CD4-positive, alpha-beta T cell (primary cell): ENCODE measurements at regions not wholly inside any gene's neighbourhood (a gene's known extent, or its start where the extent isn't known, plus 50 kb on each side); places are given as distances from the start of the nearest gene placed in this dataset.

Source experiments
- ATAC-seq: fragments of 200-7000 bp; cut with Tn5 transposase; one replicate; pipeline ENCODE4 v1.10.0; 2022; ENCODE audit warnings: mild to moderate bottlenecking; ENCODE audit not compliant: poor library complexity
- CTCF ChIA-PET: fragments of 350-600 bp; sonication (Branson Sonifier 250); formaldehyde crosslinking; loops from one replicate; lab custom pipeline; 2021; ENCODE audit warnings: antibody characterized with exemption, inconsistent platforms; lab: Charles Lee
- POLR2A ChIA-PET: fragments of 350-600 bp; sonication (Branson Sonifier 250); formaldehyde crosslinking; loops from one replicate; lab custom pipeline; 2021; ENCODE audit warnings: antibody characterized with exemption, inconsistent platforms; lab: Charles Lee
- DNase-seq, 14 experiments: peaks; one replicate each; pipeline ENCODE4 v3.0.0-alpha.2; 2013 to 2020; ENCODE audit warnings: mixed read lengths in 2 of 14
- H3K27ac ChIP-seq, 2 donors: one replicate each; pipeline versions ENCODE4 v1.5.1 to v1.7.0; 2013; ENCODE audit warnings: low read length in 2 of 2, low read depth in 1 of 2, mild to moderate bottlenecking in 1 of 2
- H3K27me3 ChIP-seq, 2 experiments: 1 replicate in 1 of 2; 2 replicates in 1 of 2; pipeline versions ENCODE4 v1.6.1 to v1.7.0; 2013; ENCODE audit warnings: low read length in 2 of 2, control low read depth in 1 of 2, mild to moderate bottlenecking in 1 of 2, moderate library complexity in 1 of 2; ENCODE audit not compliant: insufficient read depth in 2 of 2, control insufficient read depth in 1 of 2
- H3K36me3 ChIP-seq: one replicate; pipeline ENCODE4 v1.6.1; 2013; ENCODE audit warnings: low read length, control low read depth; ENCODE audit not compliant: insufficient read depth
- H3K4me1 ChIP-seq: one replicate; pipeline ENCODE4 v1.6.1; 2013; ENCODE audit warnings: low read length, control low read depth; ENCODE audit not compliant: insufficient read depth
- H3K4me3 ChIP-seq: one replicate; pipeline ENCODE4 v1.5.1; 2013; ENCODE audit warnings: mild to moderate bottlenecking, low read length, moderate library complexity
- H3K9me3 ChIP-seq, 2 experiments: 1 replicate in 1 of 2; 2 replicates in 1 of 2; pipeline versions ENCODE4 v1.6.1 to v1.7.0; 2013; ENCODE audit warnings: low read length in 2 of 2, mild to moderate bottlenecking in 2 of 2, control low read depth in 1 of 2, moderate library complexity in 1 of 2; ENCODE audit not compliant: control insufficient read depth in 1 of 2, insufficient read depth in 1 of 2
- H3K27ac Mint-ChIP-seq: one replicate; pipeline ENCODE4 v1.8.0; 2020; ENCODE audit warnings: mixed read lengths
- H3K27me3 Mint-ChIP-seq: one replicate; pipeline ENCODE4 v1.8.0; 2021; ENCODE audit warnings: mixed read lengths
- H3K36me3 Mint-ChIP-seq: one replicate; pipeline ENCODE4 v1.8.0; 2021; ENCODE audit warnings: low read depth, mixed read lengths
- H3K4me1 Mint-ChIP-seq: one replicate; pipeline ENCODE4 v1.8.0; 2021; ENCODE audit warnings: low read depth, mixed read lengths
- H3K4me3 Mint-ChIP-seq: one replicate; pipeline ENCODE4 v1.8.0; 2020; ENCODE audit warnings: mild to moderate bottlenecking, mixed read lengths
- H3K9me3 Mint-ChIP-seq: one replicate; pipeline ENCODE4 v1.8.0; 2020; ENCODE audit warnings: mixed read lengths
- intact Hi-C, 2 experiments: fragments of 100-400 bp; cut with DNase I in 1 of 2; cut with micrococcal nuclease in 1 of 2; formaldehyde crosslinking; loops; one replicate each; pipeline versions ENCODE4 v1.15.1 to v1.9.0; 2023 to 2025; cut with DNase I, micrococcal nuclease
- TF ChIP-seq, protein P1 (sequence below): fragments of 200-600 bp; IDR thresholded peaks from one replicate; pipeline ENCODE4 v1.8.0; 2022; ENCODE audit warnings: antibody characterized with exemption, mild to moderate bottlenecking

GRCh38 chr7:32681174-32681518 is 185.9 kb downstream of the AVL9 start:
- Histone ChIP-seq H3K27ac (no peak overlapping the region), H3K4me1 (no peaks in the 10 kb centered on the region), H3K27me3 (peaks cover 0 to 3% of the 10 kb centered on the region in 2 experiments), H3K9me3 (no peaks in the 10 kb centered on the region), H3K36me3 (no peaks in the 10 kb centered on the region), H3K4me3 (no peak overlapping the region)
- no peaks in the 10 kb centered on the region for H3K36me3 Mint-ChIP-seq
- intact Hi-C loops = no loop called here
- TF ChIP-seq, protein P1, sequence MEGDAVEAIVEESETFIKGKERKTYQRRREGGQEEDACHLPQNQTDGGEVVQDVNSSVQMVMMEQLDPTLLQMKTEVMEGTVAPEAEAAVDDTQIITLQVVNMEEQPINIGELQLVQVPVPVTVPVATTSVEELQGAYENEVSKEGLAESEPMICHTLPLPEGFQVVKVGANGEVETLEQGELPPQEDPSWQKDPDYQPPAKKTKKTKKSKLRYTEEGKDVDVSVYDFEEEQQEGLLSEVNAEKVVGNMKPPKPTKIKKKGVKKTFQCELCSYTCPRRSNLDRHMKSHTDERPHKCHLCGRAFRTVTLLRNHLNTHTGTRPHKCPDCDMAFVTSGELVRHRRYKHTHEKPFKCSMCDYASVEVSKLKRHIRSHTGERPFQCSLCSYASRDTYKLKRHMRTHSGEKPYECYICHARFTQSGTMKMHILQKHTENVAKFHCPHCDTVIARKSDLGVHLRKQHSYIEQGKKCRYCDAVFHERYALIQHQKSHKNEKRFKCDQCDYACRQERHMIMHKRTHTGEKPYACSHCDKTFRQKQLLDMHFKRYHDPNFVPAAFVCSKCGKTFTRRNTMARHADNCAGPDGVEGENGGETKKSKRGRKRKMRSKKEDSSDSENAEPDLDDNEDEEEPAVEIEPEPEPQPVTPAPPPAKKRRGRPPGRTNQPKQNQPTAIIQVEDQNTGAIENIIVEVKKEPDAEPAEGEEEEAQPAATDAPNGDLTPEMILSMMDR = no peak
- no peak for ATAC-seq
- DNase-seq = no peak
- no peaks in the 10 kb centered on the region for H3K4me1 Mint-ChIP-seq
- no peak overlapping the region for H3K4me3 Mint-ChIP-seq
- H3K27ac Mint-ChIP-seq = no peak overlapping the region
- peaks cover 3% of the 10 kb centered on the region for H3K9me3 Mint-ChIP-seq
- ChIA-PET CTCF (no interaction called here), POLR2A (no interaction called here)
- H3K27me3 Mint-ChIP-seq = no peaks in the 10 kb centered on the region

DNA sequence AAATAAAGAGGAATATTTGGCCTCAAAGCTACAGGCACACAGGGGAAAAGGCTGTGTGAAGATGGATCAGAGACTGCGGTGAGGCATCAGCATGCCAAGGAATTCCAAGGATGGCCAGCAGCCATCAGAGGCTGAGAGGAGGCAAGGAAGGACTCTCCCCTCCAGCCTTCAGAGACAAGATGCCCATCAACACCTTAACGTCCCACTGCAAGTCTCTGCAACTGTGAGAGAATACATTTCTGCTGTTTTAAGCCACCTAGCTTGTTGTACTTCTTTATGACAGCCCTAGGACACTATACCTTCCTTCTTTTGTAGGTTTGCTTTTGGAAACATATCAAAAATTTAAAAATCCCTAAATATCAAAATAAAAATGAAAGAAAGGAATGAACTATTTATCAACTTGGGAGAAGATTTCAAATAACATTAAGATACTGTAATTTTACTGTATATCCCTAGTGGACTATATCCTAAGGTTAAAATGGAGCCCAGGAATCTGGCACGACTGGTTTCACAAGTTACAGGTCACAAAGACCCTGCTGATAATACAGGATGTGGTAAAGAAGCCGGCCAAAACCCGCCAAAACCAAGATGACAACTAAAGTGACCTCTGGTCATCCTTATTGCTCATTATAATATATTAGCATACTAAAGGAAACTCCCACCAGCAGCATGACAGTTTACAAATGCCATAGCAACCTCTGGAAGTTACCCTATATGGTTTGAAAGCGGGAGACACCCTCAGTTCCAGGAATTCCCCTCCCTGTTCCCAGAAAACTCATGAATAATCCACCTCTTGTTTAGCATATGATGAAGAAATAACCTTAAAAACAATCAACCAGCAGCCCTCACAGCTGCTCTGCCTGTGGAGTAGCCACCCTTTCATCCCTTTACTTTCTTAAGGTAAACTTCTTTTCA is 185.2 kb downstream of the AVL9 start:
- DNase-seq (no peak), ATAC-seq (no peak)
- Histone ChIP-seq H3K27me3 (peaks cover 0 to 3% of the 10 kb centered on the region in 2 experiments), H3K36me3 (no peaks in the 10 kb centered on the region), H3K27ac (no peak overlapping the region), H3K4me1 (no peaks in the 10 kb centered on the region), H3K4me3 (no peak overlapping the region), H3K9me3 (no peaks in the 10 kb centered on the region)
- Mint-ChIP-seq H3K27ac (no peak overlapping the region), H3K9me3 (peaks cover 3% of the 10 kb centered on the region), H3K36me3 (no peaks in the 10 kb centered on the region), H3K4me3 (no peak overlapping the region), H3K4me1 (no peaks in the 10 kb centered on the region), H3K27me3 (no peaks in the 10 kb centered on the region)
- POLR2A ChIA-PET = no interaction called here
- CTCF ChIA-PET = no interaction called here
- TF ChIP-seq, protein P1 = no peak
- intact Hi-C loops = no loop called here

DNA sequence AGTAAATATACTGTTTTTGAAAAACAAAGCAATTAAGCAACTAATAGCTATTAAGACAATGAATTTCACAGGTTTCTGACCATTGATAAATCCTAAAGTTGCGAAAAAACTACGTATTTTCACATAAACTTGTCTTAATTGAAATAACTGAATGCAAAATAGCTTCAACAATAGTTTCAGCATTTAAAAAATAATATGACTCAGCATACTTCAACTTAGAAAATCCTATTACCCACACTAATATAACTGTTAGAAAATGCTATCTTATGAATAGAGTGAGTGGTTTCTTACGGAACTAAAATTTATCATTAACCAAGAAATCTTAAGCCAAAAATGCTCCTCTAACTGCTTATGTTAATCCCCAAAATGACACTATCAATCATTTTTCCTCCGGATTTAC is 183.9 kb downstream of the AVL9 start:
- ChIA-PET POLR2A (interaction anchor here (0.6 kb wide), 1 partner anchor 429 kb away, joined by 3 read pairs; no protein-coding TSS in a partner anchor), CTCF (no interaction called here)
- Mint-ChIP-seq H3K27me3 (no peaks in the 10 kb centered on the region), H3K4me3 (no peak overlapping the region), H3K4me1 (no peaks in the 10 kb centered on the region), H3K9me3 (peaks cover 3% of the 10 kb centered on the region), H3K27ac (no peak overlapping the region), H3K36me3 (no peaks in the 10 kb centered on the region)
- Histone ChIP-seq H3K9me3 (no peaks in the 10 kb centered on the region), H3K4me1 (no peaks in the 10 kb centered on the region), H3K27me3 (peaks cover 0 to 3% of the 10 kb centered on the region in 2 experiments), H3K4me3 (no peak overlapping the region), H3K27ac (no peak overlapping the region), H3K36me3 (no peaks in the 10 kb centered on the region)
- ATAC-seq (no peak), DNase-seq (no peak)
- intact Hi-C loops = no loop called here
- TF ChIP-seq, protein P1 = no peak
